Fibroblast of villous mesenchyme (primary cell): ENCODE measurements at regions not wholly inside any gene's neighbourhood (a gene's known extent, or its start where the extent isn't known, plus 50 kb on each side); places are given as distances from the start of the nearest gene placed in this dataset.

Experiments
- DNase-seq: peaks from one replicate; pipeline ENCODE4 v3.0.0-alpha.2; 2010; ENCODE audit warnings: low read depth
- H3K4me3 ChIP-seq: 2 replicates; pipeline ENCODE4 v1.5.1; 2011; ENCODE audit warnings: low read depth, mild to moderate bottlenecking, low read length
- CTCF ChIP-seq: IDR thresholded peaks from 2 replicates; pipeline ENCODE4 v1.5.1; 2012; ENCODE audit warnings: low read depth, mild to moderate bottlenecking, low read length; ENCODE audit not compliant: insufficient read depth

- TF ChIP-seq CTCF, result no peak
- DNase-seq, result no peak
Observed at GRCh38 chr3:134704133-134704532, 53.3 kb upstream of the KY start.

GRCh38 chr3:134704556-134704955, 53.7 kb upstream of the KY start:
- no peak for DNase-seq
- H3K4me3 ChIP-seq, result no peak overlapping the region
- no peak for TF ChIP-seq CTCF

More at GRCh38 chr3:134704133-134704532, 53.3 kb upstream of the KY start:
- H3K4me3 ChIP-seq, result no peak overlapping the region

GRCh38 chr3:134707908-134708597, 57.2 kb upstream of the KY start:
- H3K4me3 ChIP-seq, result no peak overlapping the region
- no peak for DNase-seq
- TF ChIP-seq CTCF, result no peak

GRCh38 chr3:134708671-134709070, 57.8 kb upstream of the KY start:
- no peak for TF ChIP-seq CTCF
- no peak overlapping the region for H3K4me3 ChIP-seq
- no peak for DNase-seq

GRCh38 chr3:134709076-134709475, 58.3 kb upstream of the KY start:
- DNase-seq, result no peak
- no peak for TF ChIP-seq CTCF
- no peak overlapping the region for H3K4me3 ChIP-seq

GRCh38 chr3:134709561-134710312, 58.9 kb upstream of the KY start:
- H3K4me3 ChIP-seq, result no peak overlapping the region
- TF ChIP-seq CTCF, result no peak
- DNase-seq, result no peak
